Caco-2 (cell line): ENCODE measurements at regions not wholly inside any gene's neighbourhood (a gene's known extent, or its start where the extent isn't known, plus 50 kb on each side); places are given as distances from the start of the nearest gene placed in this dataset.
"Not testable (repeated sequence)": the region's sequence is repeated elsewhere in the genome, so short reads cannot be mapped to it uniquely, and the experiment has no call there.

Experiments used
- BruUV-seq: library from RNA; stranded (reverse); fragments of 400-500 nt; replicated peaks from 2 replicates; lab custom pipeline; 2021; lab: Mats Ljungman, UMichigan
- CTCF ChIA-PET: fragments of 300-600 bp; sonication (Branson Sonifier 250); formaldehyde crosslinking; loops from one replicate; lab custom pipeline; 2022; ENCODE audit warnings: antibody characterized with exemption; lab: Charles Lee
- POLR2A ChIA-PET: fragments of 300-600 bp; sonication (Branson Sonifier 250); formaldehyde crosslinking; loops from one replicate; lab custom pipeline; 2022; ENCODE audit warnings: antibody characterized with exemption; lab: Charles Lee
- DNase-seq, 2 experiments: peaks; one replicate each; pipeline versions ENCODE4 v3.0.0 to v3.0.0-alpha.2; 2020 to 2022
- H3K27me3 ChIP-seq: replicated peaks from 2 replicates; pipeline ENCODE4 v1.6.0; 2011; ENCODE audit warnings: low read length; ENCODE audit not compliant: control insufficient read depth, insufficient read depth
- H3K36me3 ChIP-seq: 2 replicates; pipeline ENCODE4 v1.5.1; 2011; ENCODE audit warnings: low read length; ENCODE audit not compliant: control insufficient read depth, insufficient read depth
- H3K4me1 ChIP-seq: fragments of 250-450 bp; sonication (Bioruptor Pico); 2 replicates; pipeline ENCODE4 v1.5.1; 2020; ENCODE audit warnings: mild to moderate bottlenecking
- H3K4me3 ChIP-seq: 2 replicates; pipeline ENCODE4 v1.5.1; 2011; ENCODE audit warnings: low read depth, mild to moderate bottlenecking, control low read depth, low read length
- H3K9me3 ChIP-seq: fragments of 250-450 bp; sonication (Bioruptor Pico); 2 replicates; pipeline ENCODE4 v1.5.1; 2020; ENCODE audit warnings: mild to moderate bottlenecking, moderate library complexity
- H3K27ac Mint-ChIP-seq: one replicate; pipeline ENCODE4 v1.8.0; 2022; ENCODE audit warnings: mixed read lengths; ENCODE audit not compliant: unreplicated experiment
- H3K27me3 Mint-ChIP-seq: one replicate; pipeline ENCODE4 v1.8.0; 2022; ENCODE audit warnings: mixed read lengths; ENCODE audit not compliant: insufficient read depth, unreplicated experiment
- H3K36me3 Mint-ChIP-seq: one replicate; pipeline ENCODE4 v1.8.0; 2022; ENCODE audit warnings: mild to moderate bottlenecking, mixed read lengths; ENCODE audit not compliant: insufficient read depth, unreplicated experiment
- H3K4me1 Mint-ChIP-seq: one replicate; pipeline ENCODE4 v1.8.0; 2022; ENCODE audit warnings: low read depth, mixed read lengths; ENCODE audit not compliant: unreplicated experiment
- H3K4me3 Mint-ChIP-seq: one replicate; pipeline ENCODE4 v1.8.0; 2022; ENCODE audit warnings: mild to moderate bottlenecking, moderate library complexity, mixed read lengths; ENCODE audit not compliant: unreplicated experiment
- H3K9me3 Mint-ChIP-seq: one replicate; pipeline ENCODE4 v1.8.0; 2022; ENCODE audit warnings: mixed read lengths; ENCODE audit not compliant: unreplicated experiment
- intact Hi-C: fragments of 100-400 bp; cut with micrococcal nuclease; formaldehyde crosslinking; loops from one replicate; pipeline ENCODE4 v1.10.0; 2022; ENCODE audit not compliant: unreplicated experiment
- TF ChIP-seq, protein P1 (sequence below), 2 experiments: fragments of 200-600 bp in 1 of 2; IDR thresholded peaks; 1 replicate in 1 of 2; 2 replicates in 1 of 2; pipeline versions ENCODE4 v1.5.1 to v1.8.0; 2011 to 2022; ENCODE audit warnings: antibody characterized with exemption in 1 of 2, control low read depth in 1 of 2, inconsistent platforms in 1 of 2, low read depth in 1 of 2, low read length in 1 of 2, mild to moderate bottlenecking in 1 of 2, moderate library complexity in 1 of 2; ENCODE audit not compliant: insufficient read depth in 1 of 2, severe bottlenecking in 1 of 2, unreplicated experiment in 1 of 2

DNA sequence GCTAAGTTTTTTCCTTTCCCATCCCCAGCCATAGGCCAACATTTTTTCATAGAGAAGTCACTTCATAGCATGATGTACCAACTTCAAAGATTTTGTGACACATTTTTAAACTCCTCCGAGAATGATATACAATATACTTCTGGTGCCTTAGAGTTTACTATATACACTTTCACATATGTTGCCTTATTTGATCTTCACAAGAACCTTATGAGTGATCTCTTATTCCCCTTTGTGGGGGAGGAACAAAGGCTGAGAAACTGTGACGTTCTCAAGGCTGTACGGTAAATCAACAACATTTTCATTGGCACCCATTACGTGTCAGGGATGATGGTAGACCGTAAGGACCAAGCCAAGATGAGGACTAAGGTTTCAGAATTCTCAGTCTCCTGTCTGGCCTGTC is 130.0 kb downstream of the RFPL4B start:
- DNase-seq: no peak
- no peak overlapping the region for H3K27ac Mint-ChIP-seq
- intact Hi-C loops: no loop called here
- ChIA-PET CTCF (no interaction called here), POLR2A (no interaction called here)
- peaks cover 12% of the 10 kb centered on the region for H3K4me1 Mint-ChIP-seq
- Histone ChIP-seq H3K27me3 (no peaks in the 10 kb centered on the region), H3K36me3 (no peaks in the 10 kb centered on the region), H3K9me3 (no peaks in the 10 kb centered on the region), H3K4me1 (no peaks in the 10 kb centered on the region), H3K4me3 (no peak overlapping the region)
- no peaks in the 10 kb centered on the region for H3K9me3 Mint-ChIP-seq
- TF ChIP-seq, protein P1, sequence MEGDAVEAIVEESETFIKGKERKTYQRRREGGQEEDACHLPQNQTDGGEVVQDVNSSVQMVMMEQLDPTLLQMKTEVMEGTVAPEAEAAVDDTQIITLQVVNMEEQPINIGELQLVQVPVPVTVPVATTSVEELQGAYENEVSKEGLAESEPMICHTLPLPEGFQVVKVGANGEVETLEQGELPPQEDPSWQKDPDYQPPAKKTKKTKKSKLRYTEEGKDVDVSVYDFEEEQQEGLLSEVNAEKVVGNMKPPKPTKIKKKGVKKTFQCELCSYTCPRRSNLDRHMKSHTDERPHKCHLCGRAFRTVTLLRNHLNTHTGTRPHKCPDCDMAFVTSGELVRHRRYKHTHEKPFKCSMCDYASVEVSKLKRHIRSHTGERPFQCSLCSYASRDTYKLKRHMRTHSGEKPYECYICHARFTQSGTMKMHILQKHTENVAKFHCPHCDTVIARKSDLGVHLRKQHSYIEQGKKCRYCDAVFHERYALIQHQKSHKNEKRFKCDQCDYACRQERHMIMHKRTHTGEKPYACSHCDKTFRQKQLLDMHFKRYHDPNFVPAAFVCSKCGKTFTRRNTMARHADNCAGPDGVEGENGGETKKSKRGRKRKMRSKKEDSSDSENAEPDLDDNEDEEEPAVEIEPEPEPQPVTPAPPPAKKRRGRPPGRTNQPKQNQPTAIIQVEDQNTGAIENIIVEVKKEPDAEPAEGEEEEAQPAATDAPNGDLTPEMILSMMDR (IDR thresholded peaks at IDR 0.05; ENCODE audit: insufficient read depth in 1 of 2, low read depth in 1 of 2, low read length in 1 of 2, severe bottlenecking in 1 of 2, unreplicated experiment in 1 of 2): no peak
- BruUV-seq: no TSS peak
- no peaks in the 10 kb centered on the region for H3K36me3 Mint-ChIP-seq
- no peaks in the 10 kb centered on the region for H3K27me3 Mint-ChIP-seq
- H3K4me3 Mint-ChIP-seq: no peak overlapping the region

DNA sequence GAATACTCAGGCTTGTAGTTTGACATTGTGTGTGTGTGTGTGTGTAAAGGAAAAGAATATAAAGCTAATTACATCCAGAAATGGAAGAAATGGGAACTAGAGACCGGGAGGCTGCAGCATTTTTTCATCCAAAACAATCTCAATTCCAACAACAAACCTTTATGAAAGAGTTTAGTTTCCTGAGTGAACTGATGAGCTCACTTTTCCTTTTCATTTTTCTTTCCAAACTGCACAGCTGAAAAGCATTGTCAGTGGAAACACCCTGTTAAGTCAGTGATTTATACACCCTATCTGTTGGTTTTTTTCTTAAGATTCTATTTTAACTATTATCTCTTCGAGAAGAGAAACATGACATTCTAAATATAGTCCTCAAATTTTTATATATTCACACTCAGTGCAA is 130.9 kb downstream of the RFPL4B start:
- no peak overlapping the region for H3K27ac Mint-ChIP-seq
- no TSS peak for BruUV-seq

DNA sequence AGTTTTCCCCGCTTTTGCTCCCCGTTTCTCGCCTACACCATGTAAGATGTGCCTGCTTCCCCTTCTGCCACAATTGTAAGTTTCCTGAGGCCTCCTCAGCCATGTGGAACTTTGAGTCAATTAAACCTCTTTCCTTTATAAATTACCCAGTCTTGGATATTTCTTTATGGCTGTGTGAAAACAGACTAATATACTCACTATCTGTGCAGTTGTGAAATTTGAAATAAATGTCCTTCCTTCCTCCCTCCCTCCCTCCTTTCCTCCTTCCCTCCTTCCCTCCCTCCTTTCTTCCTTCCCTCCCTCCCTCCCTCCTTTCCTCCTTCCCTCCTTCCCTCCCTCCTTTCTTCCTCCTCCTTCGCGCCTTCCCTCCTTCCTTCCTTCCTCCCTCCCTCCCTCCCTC is 132.8 kb downstream of the RFPL4B start:
- CTCF ChIA-PET, H3K4me1 ChIP-seq, BruUV-seq, H3K4me3 ChIP-seq, H3K36me3 Mint-ChIP-seq, H3K27me3 ChIP-seq, intact Hi-C loops, DNase-seq, H3K27ac Mint-ChIP-seq, H3K27me3 Mint-ChIP-seq, H3K4me3 Mint-ChIP-seq, H3K36me3 ChIP-seq, POLR2A ChIA-PET, H3K9me3 ChIP-seq, H3K9me3 Mint-ChIP-seq: not testable (repeated sequence)
- H3K4me1 Mint-ChIP-seq: peaks cover 12% of the 10 kb centered on the region

More for the DNA sequence above, 130.9 kb downstream of the RFPL4B start:
- intact Hi-C loops: no loop called here
- Histone ChIP-seq H3K9me3 (no peaks in the 10 kb centered on the region), H3K4me1 (no peaks in the 10 kb centered on the region), H3K27me3 (no peaks in the 10 kb centered on the region), H3K36me3 (no peaks in the 10 kb centered on the region), H3K4me3 (no peak overlapping the region)
- no peaks in the 10 kb centered on the region for H3K36me3 Mint-ChIP-seq
- DNase-seq: no peak
- CTCF ChIA-PET: no interaction called here
- H3K27me3 Mint-ChIP-seq: no peaks in the 10 kb centered on the region
- H3K4me3 Mint-ChIP-seq: no peak overlapping the region
- TF ChIP-seq, protein P1 (IDR thresholded peaks at IDR 0.05; ENCODE audit: insufficient read depth in 1 of 2, low read depth in 1 of 2, low read length in 1 of 2, severe bottlenecking in 1 of 2, unreplicated experiment in 1 of 2): no peak
- no peaks in the 10 kb centered on the region for H3K9me3 Mint-ChIP-seq
- peaks cover 12% of the 10 kb centered on the region for H3K4me1 Mint-ChIP-seq
- POLR2A ChIA-PET: no interaction called here

DNA sequence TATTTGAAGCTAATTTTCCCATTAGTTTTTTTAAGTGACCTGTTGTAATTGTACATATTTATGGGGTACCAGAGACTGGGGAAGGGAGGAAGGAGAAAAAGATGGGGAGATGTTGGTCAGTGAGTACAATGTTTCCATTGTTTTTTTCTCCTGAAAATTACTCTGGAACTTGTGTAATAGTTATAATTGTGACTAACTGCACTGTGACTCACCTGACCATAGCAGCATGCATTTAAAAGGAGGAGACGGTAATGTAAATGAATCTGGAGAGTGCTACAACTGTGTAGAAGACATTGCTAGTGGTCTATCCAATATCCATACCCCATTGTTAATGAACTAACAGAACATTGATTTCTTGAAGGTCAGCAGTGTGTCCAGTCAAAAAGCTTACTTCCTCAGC is 133.4 kb downstream of the RFPL4B start:
- no peaks in the 10 kb centered on the region for H3K4me1 ChIP-seq
- no peaks in the 10 kb centered on the region for H3K27me3 ChIP-seq
- Mint-ChIP-seq H3K4me3 (no peak overlapping the region), H3K27ac (no peak overlapping the region), H3K27me3 (no peaks in the 10 kb centered on the region), H3K9me3 (no peaks in the 10 kb centered on the region), H3K36me3 (no peaks in the 10 kb centered on the region), H3K4me1 (peaks cover 12% of the 10 kb centered on the region)
- ChIA-PET POLR2A (no interaction called here), CTCF (no interaction called here)
- DNase-seq: no peak
- intact Hi-C loops: no loop called here
- no peak overlapping the region for H3K4me3 ChIP-seq
- TF ChIP-seq, protein P1 (IDR thresholded peaks at IDR 0.05; ENCODE audit: insufficient read depth in 1 of 2, low read depth in 1 of 2, low read length in 1 of 2, severe bottlenecking in 1 of 2, unreplicated experiment in 1 of 2): no peak
- BruUV-seq: no TSS peak
- H3K9me3 ChIP-seq: no peaks in the 10 kb centered on the region
- H3K36me3 ChIP-seq: no peaks in the 10 kb centered on the region
